SK-N-SH (cell line): ENCODE measurements at regions not wholly inside any gene's neighbourhood (a gene's known extent, or its start where the extent isn't known, plus 50 kb on each side); places are given as distances from the start of the nearest gene placed in this dataset.

ENCODE experiments used
- CTCF ChIA-PET: fragments of 300-600, 350-600 bp; formaldehyde crosslinking; extraction: SDS; loops from one replicate; lab custom pipeline; 2021; lab: Yijun Ruan, JAX
- POLR2A ChIA-PET: fragments of 350-600 bp; sonication (Branson Sonifier 250); formaldehyde crosslinking; extraction: SDS; loops from one replicate; lab custom pipeline; 2020; ENCODE audit warnings: antibody characterized with exemption, inconsistent platforms; lab: Yijun Ruan, JAX
- DNase-seq: peaks from one replicate; pipeline ENCODE4 v3.0.0; 2012
- H2AFZ ChIP-seq: fragments of 200-600 bp; sonication (generic); 2 replicates; pipeline ENCODE4 v1.8.1; 2016; ENCODE audit warnings: antibody characterized with exemption, mild to moderate bottlenecking, low read depth
- H3F3A ChIP-seq: fragments of 200-600 bp; sonication (generic); replicated peaks from 2 replicates; pipeline ENCODE3; 2016; ENCODE audit warnings: antibody characterized with exemption, mild to moderate bottlenecking; ENCODE audit not compliant: insufficient read depth
- H3K27ac ChIP-seq, 2 experiments: fragments of 200-500 bp in 1 of 2; fragments of 200-600 bp in 1 of 2; sonication (Bioruptor generic) in 1 of 2; sonication (generic), shearing (Covaris generic) in 1 of 2; 2 replicates each; pipeline versions ENCODE4 v1.5.1 to v1.6.1; 2014 to 2016; ENCODE audit warnings: low read depth in 2 of 2, inconsistent platforms in 1 of 2, low read length in 1 of 2, mild to moderate bottlenecking in 1 of 2, mixed read lengths in 1 of 2
- H3K27me3 ChIP-seq: fragments of 200-600 bp; sonication (generic), shearing (Covaris generic); 2 replicates; pipeline ENCODE4 v1.6.1; 2016; ENCODE audit warnings: mixed run types; ENCODE audit not compliant: insufficient read depth
- H3K36me3 ChIP-seq, 2 experiments: fragments of 200-500 bp in 1 of 2; fragments of 200-600 bp in 1 of 2; sonication (Bioruptor generic) in 1 of 2; sonication (generic) in 1 of 2; replicated peaks in 1 of 2; 2 replicates each; pipeline versions ENCODE3 to v1.5.1; 2014 to 2016; ENCODE audit warnings: low read length in 1 of 2, mild to moderate bottlenecking in 1 of 2; ENCODE audit not compliant: insufficient read depth in 2 of 2, control insufficient read depth in 1 of 2
- H3K4me1 ChIP-seq, 2 experiments: fragments of 200-500 bp in 1 of 2; fragments of 200-600 bp in 1 of 2; sonication (Bioruptor generic) in 1 of 2; sonication (generic), shearing (Covaris generic) in 1 of 2; 2 replicates each; pipeline versions ENCODE4 v1.5.1 to v1.6.1; 2014 to 2016; ENCODE audit warnings: low read depth in 1 of 2, low read length in 1 of 2, mixed run types in 1 of 2; ENCODE audit not compliant: insufficient read depth in 2 of 2, control insufficient read depth in 1 of 2
- H3K4me2 ChIP-seq: fragments of 200-600 bp; sonication (generic), shearing (Covaris generic); 2 replicates; pipeline ENCODE4 v1.6.1; 2017; ENCODE audit warnings: mixed run types
- H3K4me3 ChIP-seq, 2 experiments: fragments of 200-500 bp in 1 of 2; fragments of 200-600 bp in 1 of 2; sonication (Bioruptor generic) in 1 of 2; sonication (generic), shearing (Covaris generic) in 1 of 2; 2 replicates each; pipeline versions ENCODE4 v1.5.1 to v1.8.1; 2014 to 2016; ENCODE audit warnings: low read depth in 2 of 2, inconsistent platforms in 1 of 2, low read length in 1 of 2, mild to moderate bottlenecking in 1 of 2, mixed read lengths in 1 of 2, moderate library complexity in 1 of 2
- H3K79me2 ChIP-seq: fragments of 200-600 bp; sonication (generic); 2 replicates; pipeline ENCODE4 v1.8.1; 2017; ENCODE audit warnings: mild to moderate bottlenecking; ENCODE audit not compliant: insufficient read depth
- H3K9ac ChIP-seq: fragments of 200-600 bp; sonication (generic); 2 replicates; pipeline ENCODE4 v1.6.1; 2017; ENCODE audit warnings: mixed run types
- H3K9me2 ChIP-seq: fragments of 200-600 bp; sonication (generic); 2 replicates; pipeline ENCODE4 v1.6.1; 2017; ENCODE audit warnings: mixed run types
- H3K9me3 ChIP-seq: fragments of 200-600 bp; sonication (generic); 2 replicates; pipeline ENCODE4 v1.6.1; 2017; ENCODE audit warnings: mixed run types, mild to moderate bottlenecking, moderate library complexity
- H4K20me1 ChIP-seq: fragments of 200-600 bp; sonication (generic); 2 replicates; pipeline ENCODE4 v1.6.1; 2017; ENCODE audit warnings: mild to moderate bottlenecking, mixed run types; ENCODE audit not compliant: insufficient read depth
- FOSL2 ChIP-seq: IDR thresholded peaks from 2 replicates; pipeline ENCODE4 v1.4.0; 2012; ENCODE audit warnings: low read depth, mild to moderate bottlenecking, moderate library complexity, borderline replicate concordance
- MEF2A ChIP-seq: IDR thresholded peaks from 2 replicates; pipeline ENCODE4 v1.4.0; 2012; ENCODE audit warnings: low read depth, borderline replicate concordance
- WGBS: methylation state at CpG from one replicate; pipeline ENCODE4 v1.1.6; 2017; ENCODE audit warnings: low lambda C conversion rate; 5-methylcytosine and 5-hydroxymethylcytosine counted together
- small RNA-seq, 7 experiments: library from RNA; depleted of rRNA; stranded (forward); fragments of <200 nt; gene quantifications; one replicate each; pipeline ENCODE3, GENCODE V24; 2012

DNA sequence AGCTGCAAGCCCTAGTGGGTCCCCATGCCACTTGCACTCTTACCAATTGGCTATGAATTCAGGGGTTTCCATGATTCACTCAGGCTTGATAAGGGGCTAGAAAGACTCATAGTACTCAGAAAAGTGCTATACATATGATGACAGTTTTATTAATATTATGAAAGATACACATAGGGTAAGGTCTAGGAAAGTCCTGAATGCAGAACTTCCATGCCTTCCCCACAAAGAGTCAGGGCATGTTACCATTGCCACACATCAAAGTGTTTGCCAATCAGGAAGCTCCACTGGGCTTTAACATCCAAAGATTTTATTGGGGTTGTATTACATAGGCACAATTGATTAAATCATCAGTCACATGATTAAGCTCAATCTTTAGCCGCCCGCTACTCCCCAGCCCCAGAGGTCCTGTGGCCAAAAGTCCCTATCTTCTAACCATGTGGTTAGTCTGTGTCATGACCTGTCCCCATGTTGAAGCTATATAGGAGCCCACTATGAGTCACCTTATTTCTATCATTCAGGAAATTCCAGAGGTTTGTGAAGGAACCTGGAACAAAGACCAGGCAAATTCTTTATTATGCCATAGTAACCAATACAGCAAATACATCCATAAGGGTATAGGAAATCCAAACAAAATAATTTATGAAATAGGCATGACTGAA is 635.6 kb downstream of the STPG2 start:
- H3K79me2 ChIP-seq: no peaks in the 10 kb centered on the region
- no peaks in the 10 kb centered on the region for H4K20me1 ChIP-seq
- POLR2A ChIA-PET: no interaction called here
- no peaks in the 10 kb centered on the region; the same call in 1 of the 2 replicates for H3K9me2 ChIP-seq
- H2AFZ ChIP-seq: no peak overlapping the region
- H3K27me3 ChIP-seq: no peaks in the 10 kb centered on the region
- H3K9me3 ChIP-seq: no peaks in the 10 kb centered on the region; the same call in 1 of the 2 replicates
- H3F3A ChIP-seq: no peaks in the 10 kb centered on the region
- TF ChIP-seq MEF2A: no peak
- peak; percentile 9; the same call in 1 of the 2 replicates for TF ChIP-seq FOSL2
- TF ChIP-seq, all 33 proteins: peak for 1
- H3K4me2 ChIP-seq: no peak overlapping the region
- WGBS: 80% methylated on average over 2 of the region's 2 CpGs
- H3K4me1 ChIP-seq: no peaks in the 10 kb centered on the region
- no peaks in the 10 kb centered on the region for H3K36me3 ChIP-seq
- CTCF ChIA-PET: no interaction called here
- no peak for DNase-seq
- H3K4me3 ChIP-seq: no peak overlapping the region
- H3K9ac ChIP-seq: no peak overlapping the region
- no peak overlapping the region for H3K27ac ChIP-seq

Small RNA genes lying in the stretch of these regions (small RNA-seq; reads per million reads assigned to genes)
- gene COX7A2P2 (0 to 10.2 (median 0) reads per million in 7 experiments), gene RNU6-34P (0 to 2.3 (median 0.29) reads per million in 7 experiments)
